Activated CD8-positive, alpha-beta T cell treated with anti-CD3 and anti-CD28 coated beads for 36 hours (primary cell): ENCODE measurements at regions not wholly inside any gene's neighbourhood (a gene's known extent, or its start where the extent isn't known, plus 50 kb on each side); places are given as distances from the start of the nearest gene placed in this dataset.

ENCODE experiments used
- ATAC-seq: fragments of 200-7000 bp; cut with Tn5 transposase; one replicate; pipeline ENCODE4 v1.10.0; 2021; ENCODE audit warnings: mild to moderate bottlenecking, moderate library complexity
- CTCF ChIA-PET: fragments of 350-600 bp; sonication (Branson Sonifier 250); formaldehyde crosslinking; loops from one replicate; lab custom pipeline; 2021; ENCODE audit warnings: antibody characterized with exemption; lab: Charles Lee
- POLR2A ChIA-PET: fragments of 350-600 bp; sonication (Branson Sonifier 250); formaldehyde crosslinking; loops from one replicate; lab custom pipeline; 2021; ENCODE audit warnings: antibody characterized with exemption; lab: Charles Lee
- DNase-seq: peaks from one replicate; pipeline ENCODE4 v3.0.0-alpha.2; 2020
- H3K27ac Mint-ChIP-seq: one replicate; pipeline ENCODE4 v1.8.0; 2021; ENCODE audit warnings: mild to moderate bottlenecking, mixed read lengths
- H3K27me3 Mint-ChIP-seq: one replicate; pipeline ENCODE4 v1.8.0; 2021; ENCODE audit warnings: mixed read lengths
- H3K36me3 Mint-ChIP-seq: one replicate; pipeline ENCODE4 v1.8.0; 2021; ENCODE audit warnings: low read depth, mixed read lengths
- H3K4me1 Mint-ChIP-seq: one replicate; pipeline ENCODE4 v1.8.0; 2021; ENCODE audit warnings: low read depth, mixed read lengths
- H3K4me3 Mint-ChIP-seq: one replicate; pipeline ENCODE4 v1.8.0; 2021; ENCODE audit warnings: mild to moderate bottlenecking, moderate library complexity, mixed read lengths
- H3K9me3 Mint-ChIP-seq: one replicate; pipeline ENCODE4 v1.8.0; 2021; ENCODE audit warnings: mixed read lengths
- CTCF ChIP-seq: fragments of 200-600 bp; IDR thresholded peaks from one replicate; pipeline ENCODE4 v1.8.0; 2022; ENCODE audit warnings: antibody characterized with exemption, mild to moderate bottlenecking
- intact Hi-C: fragments of 100-400 bp; cut with micrococcal nuclease; formaldehyde crosslinking; loops from one replicate; pipeline ENCODE4 v1.10.0; 2022

- TF ChIP-seq CTCF = no peak
- Mint-ChIP-seq H3K4me3 (no peak overlapping the region), H3K36me3 (no peaks in the 10 kb centered on the region), H3K27me3 (peaks cover 5% of the 10 kb centered on the region), H3K4me1 (no peaks in the 10 kb centered on the region), H3K9me3 (peaks cover 2% of the 10 kb centered on the region), H3K27ac (no peak overlapping the region)
- ChIA-PET POLR2A (no interaction called here), CTCF (interaction anchor here (1.6 kb wide), 1 partner anchor 9 kb away, joined by 4 read pairs; no protein-coding TSS in a partner anchor)
- intact Hi-C loops = no loop called here
- ATAC-seq = no peak
- DNase-seq = no peak
Measured at GRCh38 chr7:94300176-94300835, 94.4 kb upstream of the COL1A2 start.

- Mint-ChIP-seq H3K9me3 (peaks cover 2% of the 10 kb centered on the region), H3K27me3 (peaks cover 5% of the 10 kb centered on the region), H3K36me3 (no peaks in the 10 kb centered on the region), H3K4me1 (no peaks in the 10 kb centered on the region), H3K27ac (no peak overlapping the region), H3K4me3 (no peak overlapping the region)
- ChIA-PET POLR2A (no interaction called here), CTCF (no interaction called here)
- no peak for TF ChIP-seq CTCF
- ATAC-seq (no peak), DNase-seq (no peak)
- intact Hi-C loops = no loop called here
Measured at GRCh38 chr7:94301024-94301586, 93.6 kb upstream of the COL1A2 start.

DNA sequence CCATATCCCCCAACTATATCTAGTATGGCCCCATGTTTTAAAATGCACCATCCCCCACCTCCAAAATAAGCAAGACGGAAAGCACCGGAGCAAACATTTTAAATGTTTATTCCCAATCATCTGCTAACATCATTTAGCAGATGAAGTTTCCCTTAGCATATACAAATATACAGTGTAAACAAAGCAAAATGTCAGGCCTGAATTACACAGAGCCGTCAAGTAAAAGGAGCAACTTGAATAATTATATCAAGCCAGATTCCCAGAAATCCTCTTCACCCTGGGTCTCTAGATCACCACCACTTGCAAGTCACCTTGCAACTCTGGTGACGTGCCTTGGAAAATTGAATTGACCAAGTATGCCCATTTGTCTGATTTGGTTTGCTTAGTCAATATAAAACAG is 91.6 kb upstream of the COL1A2 start:
- ATAC-seq (no peak), DNase-seq (no peak)
- H3K4me1 Mint-ChIP-seq = no peaks in the 10 kb centered on the region
- POLR2A ChIA-PET = interaction anchor here (0.7 kb wide), 1 partner anchor 7 kb away, joined by 3 read pairs; no protein-coding TSS in a partner anchor
- CTCF ChIA-PET = no interaction called here
- H3K9me3 Mint-ChIP-seq = peaks cover 3% of the 10 kb centered on the region
- H3K27ac Mint-ChIP-seq = no peak overlapping the region
- intact Hi-C loops = no loop called here
- TF ChIP-seq CTCF = no peak
- no peak overlapping the region for H3K4me3 Mint-ChIP-seq
- H3K36me3 Mint-ChIP-seq = no peaks in the 10 kb centered on the region
- peaks cover 7% of the 10 kb centered on the region for H3K27me3 Mint-ChIP-seq

GRCh38 chr7:94303695-94304094 is 91.0 kb upstream of the COL1A2 start:
- intact Hi-C loops = no loop called here
- CTCF ChIA-PET = no interaction called here
- Mint-ChIP-seq H3K36me3 (no peaks in the 10 kb centered on the region), H3K4me1 (no peaks in the 10 kb centered on the region), H3K9me3 (peaks cover 3% of the 10 kb centered on the region), H3K27ac (no peak overlapping the region), H3K4me3 (no peak overlapping the region), H3K27me3 (peaks cover 4% of the 10 kb centered on the region)
- POLR2A ChIA-PET = interaction anchor here (0.7 kb wide), 1 partner anchor 8 kb away, joined by 3 read pairs; no protein-coding TSS in a partner anchor
- no peak for ATAC-seq
- no peak for TF ChIP-seq CTCF
- no peak for DNase-seq

- H3K4me3 Mint-ChIP-seq = no peak overlapping the region
- H3K27me3 Mint-ChIP-seq = peaks cover 5% of the 10 kb centered on the region
- H3K4me1 Mint-ChIP-seq = no peaks in the 10 kb centered on the region
- no peak for TF ChIP-seq CTCF
- ChIA-PET POLR2A (no interaction called here), CTCF (no interaction called here)
- H3K27ac Mint-ChIP-seq = no peak overlapping the region
- ATAC-seq = no peak
- no peak for DNase-seq
- H3K36me3 Mint-ChIP-seq = no peaks in the 10 kb centered on the region
- H3K9me3 Mint-ChIP-seq = peaks cover 8% of the 10 kb centered on the region
- intact Hi-C loops = no loop called here
Measured at GRCh38 chr7:94304878-94305277, 89.8 kb upstream of the COL1A2 start.
